ENCODE measurements at regions not wholly inside any gene's neighbourhood (a gene's known extent, or its start where the extent isn't known, plus 50 kb on each side); places are given as distances from the start of the nearest gene placed in this dataset.
A peak's percentile ranks its signal among the peaks of the same experiment; 100 is the strongest.

DNA sequence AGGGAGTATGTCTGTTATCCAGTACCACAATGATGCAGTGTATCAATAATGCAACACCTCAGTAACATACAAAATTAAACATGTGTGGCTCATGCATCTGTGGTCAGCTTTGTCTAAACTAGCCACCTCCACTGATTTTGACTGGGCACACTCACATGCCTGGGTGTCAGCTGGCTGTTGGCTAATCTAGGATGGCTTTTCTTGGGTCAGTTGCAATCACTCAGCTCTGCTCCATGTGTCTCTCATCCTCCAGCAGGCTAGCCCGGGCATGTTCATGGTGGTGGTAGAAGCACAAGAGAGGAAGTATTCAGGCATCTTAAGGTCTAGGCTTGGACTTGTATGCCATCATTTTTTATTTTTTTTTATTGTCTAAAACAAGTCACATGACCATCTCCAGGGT lies 59.3 kb upstream of the JAG1 start:
- TF ChIP-seq EZH2 (IDR thresholded peaks at IDR 0.05; ENCODE audit: insufficient read depth, low read length), result no peak
- TF ChIP-seq, protein P1, sequence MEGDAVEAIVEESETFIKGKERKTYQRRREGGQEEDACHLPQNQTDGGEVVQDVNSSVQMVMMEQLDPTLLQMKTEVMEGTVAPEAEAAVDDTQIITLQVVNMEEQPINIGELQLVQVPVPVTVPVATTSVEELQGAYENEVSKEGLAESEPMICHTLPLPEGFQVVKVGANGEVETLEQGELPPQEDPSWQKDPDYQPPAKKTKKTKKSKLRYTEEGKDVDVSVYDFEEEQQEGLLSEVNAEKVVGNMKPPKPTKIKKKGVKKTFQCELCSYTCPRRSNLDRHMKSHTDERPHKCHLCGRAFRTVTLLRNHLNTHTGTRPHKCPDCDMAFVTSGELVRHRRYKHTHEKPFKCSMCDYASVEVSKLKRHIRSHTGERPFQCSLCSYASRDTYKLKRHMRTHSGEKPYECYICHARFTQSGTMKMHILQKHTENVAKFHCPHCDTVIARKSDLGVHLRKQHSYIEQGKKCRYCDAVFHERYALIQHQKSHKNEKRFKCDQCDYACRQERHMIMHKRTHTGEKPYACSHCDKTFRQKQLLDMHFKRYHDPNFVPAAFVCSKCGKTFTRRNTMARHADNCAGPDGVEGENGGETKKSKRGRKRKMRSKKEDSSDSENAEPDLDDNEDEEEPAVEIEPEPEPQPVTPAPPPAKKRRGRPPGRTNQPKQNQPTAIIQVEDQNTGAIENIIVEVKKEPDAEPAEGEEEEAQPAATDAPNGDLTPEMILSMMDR (IDR thresholded peaks at IDR 0.05; ENCODE audit: insufficient read depth, low read depth, low read length), result no peak
- Histone ChIP-seq H3K4me2 (ENCODE audit: low read length) (no peak overlapping the region), H3K79me2 (ENCODE audit: insufficient read depth, low read length) (no peaks in the 10 kb centered on the region), H3K27me3 (ENCODE audit: insufficient read depth, low read length) (no peaks in the 10 kb centered on the region), H3K9ac (ENCODE audit: low read length) (no peak overlapping the region), H3K9me3 (ENCODE audit: insufficient read depth, low read depth, low read length) (no peaks in the 10 kb centered on the region), H3K4me3 (ENCODE audit: insufficient read depth, low read depth, low read length) (no peak overlapping the region), H3K36me3 (ENCODE audit: insufficient read depth, low read length) (no peaks in the 10 kb centered on the region), H3K27ac (ENCODE audit: low read depth, low read length) (no peak overlapping the region), H4K20me1 (ENCODE audit: insufficient read depth, low read length) (no peaks in the 10 kb centered on the region), H2AFZ (ENCODE audit: low read depth, low read length) (peak overlapping the region; percentile 5), H3K4me1 (ENCODE audit: insufficient read depth, low read length) (peaks cover 15% of the 10 kb centered on the region)
- FAIRE-seq (no peak), DNase-seq (ENCODE audit: low read depth) (no peak)
- peaks cover 8% of the 10 kb centered on the region for H3K4me1 Mint-ChIP-seq (ENCODE audit: low read depth, unreplicated experiment)
- H3K27me3 Mint-ChIP-seq (ENCODE audit: low read depth, unreplicated experiment), result no peaks in the 10 kb centered on the region
- H3K36me3 Mint-ChIP-seq (ENCODE audit: low read depth, unreplicated experiment), result peaks cover 3% of the 10 kb centered on the region
- no peak overlapping the region for H3K4me3 Mint-ChIP-seq (ENCODE audit: unreplicated experiment)
- peak overlapping the region; percentile 54 for H3K27ac Mint-ChIP-seq (ENCODE audit: unreplicated experiment)
- peaks cover 11% of the 10 kb centered on the region for H3K9me3 Mint-ChIP-seq (ENCODE audit: unreplicated experiment)

DNA sequence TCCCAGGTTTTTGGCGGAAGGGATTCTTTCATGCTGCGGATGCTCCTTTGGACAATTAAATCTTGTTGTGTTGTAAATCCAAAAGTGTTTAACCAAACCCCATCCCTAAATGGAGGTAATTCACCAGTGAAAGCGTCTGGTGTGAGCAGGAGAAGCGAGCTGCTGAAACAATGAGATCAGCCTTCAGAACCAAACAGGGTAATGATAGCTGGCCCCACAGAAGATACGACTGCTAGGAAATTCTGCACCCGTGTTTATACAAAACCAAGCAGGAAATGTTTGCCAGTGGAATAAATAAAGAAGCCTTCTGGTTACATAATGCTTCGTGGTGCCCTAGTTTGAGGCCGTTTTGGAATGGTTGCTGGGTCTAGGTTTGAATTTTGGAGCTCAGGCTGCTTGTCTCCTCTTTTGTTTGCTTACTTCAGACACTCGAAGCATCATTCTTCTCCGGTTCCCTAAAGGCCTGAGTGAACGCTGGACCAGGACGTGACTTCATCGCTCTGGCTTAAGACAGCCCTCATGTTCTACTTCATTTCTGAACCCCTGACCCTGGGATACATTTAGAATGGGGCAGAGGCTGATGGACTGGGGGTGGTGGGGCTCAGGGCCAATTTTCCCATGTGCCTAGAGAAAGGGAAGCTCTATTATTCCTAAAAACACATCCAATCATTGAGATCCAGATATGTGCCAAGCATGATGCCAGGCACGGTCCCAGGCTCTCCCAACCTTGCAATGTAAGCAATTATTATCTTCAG lies 61.6 kb upstream of the JAG1 start:
- no peak overlapping the region for H2AFZ ChIP-seq (ENCODE audit: low read depth, low read length)
- H3K4me1 ChIP-seq (ENCODE audit: insufficient read depth, low read length), result peaks cover 8% of the 10 kb centered on the region
- H3K27me3 Mint-ChIP-seq (ENCODE audit: low read depth, unreplicated experiment), result peaks cover 2% of the 10 kb centered on the region
- no peak overlapping the region for H3K27ac Mint-ChIP-seq (ENCODE audit: unreplicated experiment)
- H3K36me3 Mint-ChIP-seq (ENCODE audit: low read depth, unreplicated experiment), result peaks cover 5% of the 10 kb centered on the region
- no peak overlapping the region for H3K4me2 ChIP-seq (ENCODE audit: low read length)
- no peaks in the 10 kb centered on the region for H3K9me3 ChIP-seq (ENCODE audit: insufficient read depth, low read depth, low read length)
- TF ChIP-seq, protein P1 (IDR thresholded peaks at IDR 0.05; ENCODE audit: insufficient read depth, low read depth, low read length), result no peak
- TF ChIP-seq EZH2 (IDR thresholded peaks at IDR 0.05; ENCODE audit: insufficient read depth, low read length), result no peak
- DNase-seq (ENCODE audit: low read depth) (no peak), FAIRE-seq (no peak)
- no peaks in the 10 kb centered on the region for H3K36me3 ChIP-seq (ENCODE audit: insufficient read depth, low read length)
- no peak overlapping the region for H3K27ac ChIP-seq (ENCODE audit: low read depth, low read length)
- no peaks in the 10 kb centered on the region for H4K20me1 ChIP-seq (ENCODE audit: insufficient read depth, low read length)
- H3K4me1 Mint-ChIP-seq (ENCODE audit: low read depth, unreplicated experiment), result peaks cover 7% of the 10 kb centered on the region
- H3K9ac ChIP-seq (ENCODE audit: low read length), result no peak overlapping the region
- no peak overlapping the region for H3K4me3 ChIP-seq (ENCODE audit: insufficient read depth, low read depth, low read length)
- no peak overlapping the region for H3K4me3 Mint-ChIP-seq (ENCODE audit: unreplicated experiment)
- H3K9me3 Mint-ChIP-seq (ENCODE audit: unreplicated experiment), result peaks cover 8% of the 10 kb centered on the region
- H3K27me3 ChIP-seq (ENCODE audit: insufficient read depth, low read length), result no peaks in the 10 kb centered on the region
- no peaks in the 10 kb centered on the region for H3K79me2 ChIP-seq (ENCODE audit: insufficient read depth, low read length)

DNA sequence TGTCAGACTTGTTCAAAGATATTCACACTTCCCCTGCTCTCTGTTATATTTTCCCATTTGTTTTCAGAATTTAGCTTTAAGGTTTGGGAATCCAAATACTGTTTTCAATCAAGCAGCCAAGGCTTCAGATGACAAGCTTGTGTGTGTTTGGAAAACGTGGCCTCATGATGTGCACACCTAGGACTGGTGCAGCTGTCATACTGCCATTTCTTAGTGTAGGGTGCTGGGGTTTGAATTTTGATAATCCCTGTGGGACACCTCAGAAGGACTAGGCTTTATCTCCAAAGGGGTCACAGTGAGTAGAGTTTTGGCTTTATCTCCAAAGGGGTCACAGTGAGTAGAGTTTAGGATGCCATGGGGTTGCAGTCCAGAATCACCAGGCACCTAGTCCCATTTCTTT lies 65.3 kb upstream of the JAG1 start:
- Histone ChIP-seq H4K20me1 (ENCODE audit: insufficient read depth, low read length) (no peaks in the 10 kb centered on the region), H2AFZ (ENCODE audit: low read depth, low read length) (no peak overlapping the region), H3K4me1 (ENCODE audit: insufficient read depth, low read length) (no peaks in the 10 kb centered on the region), H3K27ac (ENCODE audit: low read depth, low read length) (no peak overlapping the region), H3K9ac (ENCODE audit: low read length) (no peak overlapping the region), H3K9me3 (ENCODE audit: insufficient read depth, low read depth, low read length) (no peaks in the 10 kb centered on the region), H3K27me3 (ENCODE audit: insufficient read depth, low read length) (no peaks in the 10 kb centered on the region), H3K4me3 (ENCODE audit: insufficient read depth, low read depth, low read length) (no peak overlapping the region), H3K36me3 (ENCODE audit: insufficient read depth, low read length) (no peaks in the 10 kb centered on the region), H3K4me2 (ENCODE audit: low read length) (peak overlapping the region; percentile 62), H3K79me2 (ENCODE audit: insufficient read depth, low read length) (no peaks in the 10 kb centered on the region)
- TF ChIP-seq, protein P1 (IDR thresholded peaks at IDR 0.05; ENCODE audit: insufficient read depth, low read depth, low read length), result no peak
- TF ChIP-seq EZH2 (IDR thresholded peaks at IDR 0.05; ENCODE audit: insufficient read depth, low read length), result no peak
- DNase-seq (ENCODE audit: low read depth) (no peak), FAIRE-seq (no peak)
- H3K27ac Mint-ChIP-seq (ENCODE audit: unreplicated experiment), result no peak overlapping the region
- H3K4me3 Mint-ChIP-seq (ENCODE audit: unreplicated experiment), result no peak overlapping the region
- peaks cover 4% of the 10 kb centered on the region for H3K27me3 Mint-ChIP-seq (ENCODE audit: low read depth, unreplicated experiment)
- H3K36me3 Mint-ChIP-seq (ENCODE audit: low read depth, unreplicated experiment), result peaks cover 2% of the 10 kb centered on the region
- peaks cover 3% of the 10 kb centered on the region for H3K9me3 Mint-ChIP-seq (ENCODE audit: unreplicated experiment)
- H3K4me1 Mint-ChIP-seq (ENCODE audit: low read depth, unreplicated experiment), result peaks cover 3% of the 10 kb centered on the region
